Endothelial cell (in vitro differentiated cells): ENCODE measurements at regions not wholly inside any gene's neighbourhood (a gene's known extent, or its start where the extent isn't known, plus 50 kb on each side); places are given as distances from the start of the nearest gene placed in this dataset.

ENCODE experiments used
- DNase-seq: peaks from one replicate; pipeline ENCODE4 v3.0.0; 2021; ENCODE audit warnings: low spot score
- H3K27ac Mint-ChIP-seq: one replicate; pipeline ENCODE4 v1.8.0; 2021; ENCODE audit warnings: mixed read lengths, inconsistent platforms; ENCODE audit not compliant: unreplicated experiment
- H3K27me3 Mint-ChIP-seq: one replicate; pipeline ENCODE4 v1.8.0; 2021; ENCODE audit warnings: mild to moderate bottlenecking, moderate library complexity, mixed read lengths, inconsistent platforms; ENCODE audit not compliant: unreplicated experiment
- H3K36me3 Mint-ChIP-seq: one replicate; pipeline ENCODE4 v1.8.0; 2021; ENCODE audit warnings: mild to moderate bottlenecking, low read depth, mixed read lengths, inconsistent platforms; ENCODE audit not compliant: unreplicated experiment
- H3K4me1 Mint-ChIP-seq: one replicate; pipeline ENCODE4 v1.8.0; 2021; ENCODE audit warnings: mild to moderate bottlenecking, mixed read lengths, inconsistent platforms; ENCODE audit not compliant: unreplicated experiment
- H3K4me3 Mint-ChIP-seq: one replicate; pipeline ENCODE4 v1.8.0; 2021; ENCODE audit warnings: mild to moderate bottlenecking, mixed read lengths, inconsistent platforms; ENCODE audit not compliant: unreplicated experiment
- H3K9me3 Mint-ChIP-seq: one replicate; pipeline ENCODE4 v1.8.0; 2021; ENCODE audit warnings: mixed read lengths, inconsistent platforms; ENCODE audit not compliant: unreplicated experiment
- TF ChIP-seq, protein P1 (sequence below): fragments of 200-600 bp; sonication (generic); IDR thresholded peaks from one replicate; pipeline ENCODE4 v1.5.0; 2021; ENCODE audit warnings: antibody characterized with exemption; ENCODE audit not compliant: unreplicated experiment

DNA sequence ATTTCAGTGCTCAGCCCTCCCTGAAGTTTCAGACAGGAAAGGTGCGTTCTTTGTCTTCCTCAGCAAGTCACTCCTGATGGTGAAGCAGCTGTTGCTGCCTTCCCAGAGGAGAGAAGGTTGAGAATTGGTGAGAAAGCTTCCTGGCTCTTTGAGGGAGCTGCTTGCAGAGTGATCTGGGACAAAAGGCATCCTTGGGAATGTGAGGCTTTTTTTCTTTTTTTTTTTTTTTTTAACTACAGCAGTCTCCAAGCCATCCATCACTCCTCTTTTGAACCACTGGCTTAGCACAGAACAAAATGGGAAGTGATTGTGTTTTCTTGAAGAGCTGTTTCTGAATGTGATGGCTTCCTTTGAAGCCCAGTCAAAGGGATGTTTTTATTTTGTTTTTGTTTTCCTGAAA is 120.4 kb upstream of the LRIG3 start:
- no peaks in the 10 kb centered on the region for H3K9me3 Mint-ChIP-seq
- TF ChIP-seq, protein P1, sequence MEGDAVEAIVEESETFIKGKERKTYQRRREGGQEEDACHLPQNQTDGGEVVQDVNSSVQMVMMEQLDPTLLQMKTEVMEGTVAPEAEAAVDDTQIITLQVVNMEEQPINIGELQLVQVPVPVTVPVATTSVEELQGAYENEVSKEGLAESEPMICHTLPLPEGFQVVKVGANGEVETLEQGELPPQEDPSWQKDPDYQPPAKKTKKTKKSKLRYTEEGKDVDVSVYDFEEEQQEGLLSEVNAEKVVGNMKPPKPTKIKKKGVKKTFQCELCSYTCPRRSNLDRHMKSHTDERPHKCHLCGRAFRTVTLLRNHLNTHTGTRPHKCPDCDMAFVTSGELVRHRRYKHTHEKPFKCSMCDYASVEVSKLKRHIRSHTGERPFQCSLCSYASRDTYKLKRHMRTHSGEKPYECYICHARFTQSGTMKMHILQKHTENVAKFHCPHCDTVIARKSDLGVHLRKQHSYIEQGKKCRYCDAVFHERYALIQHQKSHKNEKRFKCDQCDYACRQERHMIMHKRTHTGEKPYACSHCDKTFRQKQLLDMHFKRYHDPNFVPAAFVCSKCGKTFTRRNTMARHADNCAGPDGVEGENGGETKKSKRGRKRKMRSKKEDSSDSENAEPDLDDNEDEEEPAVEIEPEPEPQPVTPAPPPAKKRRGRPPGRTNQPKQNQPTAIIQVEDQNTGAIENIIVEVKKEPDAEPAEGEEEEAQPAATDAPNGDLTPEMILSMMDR, result no peak
- H3K4me1 Mint-ChIP-seq, result peaks cover 50% of the 10 kb centered on the region
- H3K4me3 Mint-ChIP-seq, result no peak overlapping the region
- H3K36me3 Mint-ChIP-seq, result no peaks in the 10 kb centered on the region
- H3K27ac Mint-ChIP-seq, result peak overlapping the region; percentile 98
- DNase-seq, result peak; percentile 27
- H3K27me3 Mint-ChIP-seq, result no peaks in the 10 kb centered on the region

DNA sequence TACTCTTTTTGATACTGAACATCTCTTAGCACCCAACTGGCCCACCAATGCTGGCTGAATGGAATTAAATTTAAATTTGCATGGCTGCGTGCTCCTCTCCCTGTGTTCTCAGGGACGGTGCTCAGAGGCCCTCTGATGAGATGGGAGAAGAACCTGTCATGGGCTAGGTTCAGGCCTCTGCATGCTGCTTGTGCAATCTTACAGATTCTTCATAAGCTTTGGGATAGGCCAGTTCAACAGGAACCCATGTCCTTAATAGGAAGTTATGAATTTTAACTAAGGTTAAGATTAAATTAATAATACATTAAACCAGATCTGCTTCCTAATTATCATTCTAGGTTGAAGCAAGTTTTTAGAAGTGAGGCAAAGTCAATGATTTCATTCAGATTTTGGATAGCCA is 119.7 kb upstream of the LRIG3 start:
- Mint-ChIP-seq H3K27ac (peak overlapping the region; percentile 98), H3K27me3 (no peaks in the 10 kb centered on the region), H3K4me3 (no peak overlapping the region), H3K36me3 (no peaks in the 10 kb centered on the region), H3K4me1 (peaks cover 52% of the 10 kb centered on the region), H3K9me3 (no peaks in the 10 kb centered on the region)
- DNase-seq, result no peak
- TF ChIP-seq, protein P1, result no peak

DNA sequence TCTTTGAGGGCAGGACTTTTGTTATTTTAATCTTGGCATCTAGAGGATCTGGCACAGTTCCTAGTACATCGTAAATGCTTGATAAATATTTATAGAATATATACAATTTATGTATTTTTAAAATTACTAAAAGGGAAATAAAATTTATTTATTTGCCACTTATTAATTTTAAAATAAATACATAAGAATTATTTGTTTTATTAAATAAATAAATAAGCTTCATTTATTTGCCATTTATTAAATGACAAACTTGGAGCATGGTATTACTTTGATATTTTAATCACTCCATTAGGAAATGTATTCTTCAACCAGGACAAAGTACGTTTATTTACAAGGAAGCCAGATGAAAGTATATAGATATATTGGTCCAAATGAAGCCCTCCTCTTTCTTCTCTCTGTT is 118.7 kb upstream of the LRIG3 start:
- Mint-ChIP-seq H3K27me3 (peaks cover 3% of the 10 kb centered on the region), H3K36me3 (no peaks in the 10 kb centered on the region), H3K4me3 (no peak overlapping the region), H3K9me3 (no peaks in the 10 kb centered on the region), H3K4me1 (peaks cover 52% of the 10 kb centered on the region), H3K27ac (no peak overlapping the region)
- TF ChIP-seq, protein P1, result no peak
- no peak for DNase-seq

DNA sequence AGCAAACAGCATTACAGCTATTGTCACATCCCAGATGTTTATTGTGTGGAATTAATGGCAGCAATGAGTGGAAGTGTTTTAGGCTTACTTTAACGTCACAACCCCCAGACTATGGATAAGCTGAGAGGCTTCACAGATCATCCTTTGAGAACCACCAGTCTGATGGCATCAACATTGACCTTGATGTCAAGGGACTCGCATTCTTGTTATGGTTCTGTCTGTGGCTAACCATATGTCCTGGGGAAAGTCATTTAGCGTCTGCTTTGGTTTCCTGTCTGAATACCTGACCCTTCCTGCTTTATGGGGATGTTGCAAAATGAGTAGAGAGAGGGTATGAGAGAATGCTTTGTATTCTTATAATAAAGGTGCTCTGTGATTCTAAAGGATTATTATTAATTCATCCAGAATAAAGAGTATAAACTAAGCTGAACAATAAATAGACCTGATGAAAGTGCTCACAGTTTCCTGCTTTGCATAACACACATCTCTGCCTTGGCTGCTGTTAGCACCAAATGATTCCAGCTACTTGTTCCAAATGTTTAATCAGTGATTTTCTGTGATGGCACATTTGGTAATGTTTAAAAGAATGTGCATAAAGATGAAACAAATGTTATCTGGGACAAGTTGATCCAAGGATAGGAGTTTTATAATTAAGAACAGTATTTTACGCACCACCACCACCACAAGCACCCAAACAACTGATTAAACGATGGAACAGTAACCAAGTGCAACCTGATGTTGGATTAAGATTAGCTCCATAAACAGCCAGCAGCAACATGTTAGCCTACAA is 116.9 kb upstream of the LRIG3 start:
- DNase-seq, result no peak
- Mint-ChIP-seq H3K27ac (peak overlapping the region; percentile 13), H3K36me3 (no peaks in the 10 kb centered on the region), H3K4me1 (peaks cover 57% of the 10 kb centered on the region), H3K9me3 (no peaks in the 10 kb centered on the region), H3K4me3 (no peak overlapping the region), H3K27me3 (peaks cover 3% of the 10 kb centered on the region)
- TF ChIP-seq, protein P1, result no peak

DNA sequence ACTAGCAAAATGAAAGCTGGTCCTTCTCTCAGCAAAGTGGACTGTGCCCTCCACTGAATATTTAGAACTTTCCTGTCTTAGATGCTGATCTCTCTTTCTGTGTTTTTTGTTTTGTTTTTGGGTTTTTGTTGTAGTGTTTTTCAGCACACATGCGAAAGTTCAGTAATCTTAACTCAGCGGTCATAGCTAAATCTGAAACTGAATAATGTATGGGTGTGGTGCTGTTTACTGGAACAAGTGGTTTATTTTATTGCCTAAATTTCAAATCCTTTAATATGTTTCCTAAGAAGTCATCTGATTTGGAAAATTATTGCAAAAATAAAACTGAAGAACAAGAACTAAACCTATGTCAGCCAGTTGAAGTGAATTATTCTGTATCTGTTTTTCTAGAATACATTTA is 116.0 kb upstream of the LRIG3 start:
- peaks cover 49% of the 10 kb centered on the region for H3K4me1 Mint-ChIP-seq
- H3K9me3 Mint-ChIP-seq, result no peaks in the 10 kb centered on the region
- no peaks in the 10 kb centered on the region for H3K36me3 Mint-ChIP-seq
- no peak for DNase-seq
- peak overlapping the region; percentile 13 for H3K27ac Mint-ChIP-seq
- TF ChIP-seq, protein P1, result no peak
- no peak overlapping the region for H3K4me3 Mint-ChIP-seq
- peaks cover 3% of the 10 kb centered on the region for H3K27me3 Mint-ChIP-seq
